ENCODE measurements at regions not wholly inside any gene's neighbourhood (a gene's known extent, or its start where the extent isn't known, plus 50 kb on each side); places are given as distances from the start of the nearest gene placed in this dataset.

DNA sequence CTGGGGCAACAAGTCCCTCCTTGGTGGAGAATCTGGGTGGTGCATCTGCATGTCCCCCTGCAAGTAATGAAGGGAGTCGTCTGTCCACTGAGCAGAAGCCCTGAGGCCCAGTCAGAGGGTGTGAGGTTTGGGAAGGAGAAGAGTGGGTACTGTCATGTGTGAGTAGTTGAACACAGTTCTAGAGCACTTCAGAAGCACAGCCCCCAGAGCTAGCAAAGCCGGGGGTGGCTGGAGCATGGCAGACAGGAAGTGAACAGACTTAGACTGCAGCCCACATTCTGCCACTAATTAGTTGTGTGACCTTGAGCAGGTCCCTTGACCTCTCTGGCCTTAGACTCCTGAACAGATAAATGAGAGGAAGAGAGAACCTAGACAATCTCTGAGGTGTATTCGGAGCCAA lies 207.6 kb downstream of the UACA start:
- TF ChIP-seq EZH2phosphoT487 (IDR thresholded peaks at IDR 0.05; ENCODE audit: low read depth, severe bottlenecking, unreplicated experiment) (no peak), EZH2 (IDR thresholded peaks at IDR 0.05; ENCODE audit: borderline replicate concordance) (no peak)
- TF ChIP-seq, protein P1, sequence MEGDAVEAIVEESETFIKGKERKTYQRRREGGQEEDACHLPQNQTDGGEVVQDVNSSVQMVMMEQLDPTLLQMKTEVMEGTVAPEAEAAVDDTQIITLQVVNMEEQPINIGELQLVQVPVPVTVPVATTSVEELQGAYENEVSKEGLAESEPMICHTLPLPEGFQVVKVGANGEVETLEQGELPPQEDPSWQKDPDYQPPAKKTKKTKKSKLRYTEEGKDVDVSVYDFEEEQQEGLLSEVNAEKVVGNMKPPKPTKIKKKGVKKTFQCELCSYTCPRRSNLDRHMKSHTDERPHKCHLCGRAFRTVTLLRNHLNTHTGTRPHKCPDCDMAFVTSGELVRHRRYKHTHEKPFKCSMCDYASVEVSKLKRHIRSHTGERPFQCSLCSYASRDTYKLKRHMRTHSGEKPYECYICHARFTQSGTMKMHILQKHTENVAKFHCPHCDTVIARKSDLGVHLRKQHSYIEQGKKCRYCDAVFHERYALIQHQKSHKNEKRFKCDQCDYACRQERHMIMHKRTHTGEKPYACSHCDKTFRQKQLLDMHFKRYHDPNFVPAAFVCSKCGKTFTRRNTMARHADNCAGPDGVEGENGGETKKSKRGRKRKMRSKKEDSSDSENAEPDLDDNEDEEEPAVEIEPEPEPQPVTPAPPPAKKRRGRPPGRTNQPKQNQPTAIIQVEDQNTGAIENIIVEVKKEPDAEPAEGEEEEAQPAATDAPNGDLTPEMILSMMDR (IDR thresholded peaks at IDR 0.05; ENCODE audit: poor library complexity), result no peak

All from hepatocyte (in vitro differentiated cells).